Neuronal stem cell (in vitro differentiated cells): ENCODE measurements at regions not wholly inside any gene's neighbourhood (a gene's known extent, or its start where the extent isn't known, plus 50 kb on each side); places are given as distances from the start of the nearest gene placed in this dataset.

Experiments
- DNase-seq: peaks from one replicate; pipeline ENCODE4 v3.0.0-alpha.2; 2013; ENCODE audit warnings: low spot score
- H2AFZ ChIP-seq: one replicate; pipeline ENCODE4 v1.6.1; 2013; ENCODE audit warnings: mild to moderate bottlenecking, low read length, inconsistent platforms
- H2AK5ac ChIP-seq: 2 replicates; pipeline ENCODE4 v1.6.1; 2013; ENCODE audit warnings: low read depth, mild to moderate bottlenecking, inconsistent platforms, low read length, moderate library complexity, mixed read lengths
- H2BK120ac ChIP-seq: 2 replicates; pipeline ENCODE4 v1.6.1; 2013; ENCODE audit warnings: low read depth, mild to moderate bottlenecking, inconsistent platforms, low read length, moderate library complexity, mixed read lengths
- H2BK12ac ChIP-seq: one replicate; pipeline ENCODE4 v1.6.1; 2013; ENCODE audit warnings: low read length, inconsistent platforms
- H2BK15ac ChIP-seq: 2 replicates; pipeline ENCODE4 v1.6.1; 2013; ENCODE audit warnings: mild to moderate bottlenecking, low read length, inconsistent platforms, mixed read lengths
- H2BK5ac ChIP-seq: one replicate; pipeline ENCODE4 v1.6.1; 2013; ENCODE audit warnings: inconsistent platforms, mild to moderate bottlenecking, low read length, moderate library complexity
- H3K14ac ChIP-seq: one replicate; pipeline ENCODE4 v1.6.1; 2013; ENCODE audit warnings: low read length, inconsistent platforms
- H3K18ac ChIP-seq: 2 replicates; pipeline ENCODE4 v1.6.1; 2013; ENCODE audit warnings: low read length, inconsistent platforms
- H3K23ac ChIP-seq: 2 replicates; pipeline ENCODE4 v1.6.1; 2013; ENCODE audit warnings: low read depth, mild to moderate bottlenecking, mixed read lengths, low read length, inconsistent platforms; ENCODE audit not compliant: poor library complexity
- H3K27ac ChIP-seq: replicated peaks from 3 replicates; pipeline ENCODE4 v1.5.1; 2013; ENCODE audit warnings: low read length, inconsistent platforms
- H3K27me3 ChIP-seq, 3 experiments: 2 replicates each; pipeline ENCODE4 v1.6.1; 2013; ENCODE audit warnings: low read length in 3 of 3, mild to moderate bottlenecking in 2 of 3, inconsistent platforms in 1 of 3, low read depth in 1 of 3, mixed read lengths in 1 of 3, moderate library complexity in 1 of 3; ENCODE audit not compliant: control insufficient read depth in 3 of 3, insufficient read depth in 3 of 3
- H3K36me3 ChIP-seq, 2 donors: replicated peaks in 1 of 2; 2 replicates each; pipeline ENCODE4 v1.6.1; 2013; ENCODE audit warnings: low read length in 2 of 2; ENCODE audit not compliant: control insufficient read depth in 2 of 2, insufficient read depth in 2 of 2
- H3K4ac ChIP-seq: 2 replicates; pipeline ENCODE4 v1.6.1; 2013; ENCODE audit warnings: inconsistent platforms, mild to moderate bottlenecking, low read length, moderate library complexity
- H3K4me1 ChIP-seq, 2 donors: 1 replicate in 1 of 2; 2 replicates in 1 of 2; pipeline ENCODE4 v1.6.1; 2013; ENCODE audit warnings: low read length in 2 of 2, low read depth in 1 of 2; ENCODE audit not compliant: control insufficient read depth in 2 of 2, insufficient read depth in 1 of 2
- H3K4me2 ChIP-seq: one replicate; pipeline ENCODE4 v1.6.1; 2013; ENCODE audit warnings: mild to moderate bottlenecking, low read length, inconsistent platforms; ENCODE audit not compliant: insufficient read depth, poor library complexity, severe bottlenecking
- H3K4me3 ChIP-seq, 2 donors: 2 replicates each; pipeline ENCODE4 v1.5.1; 2013; ENCODE audit warnings: low read length in 2 of 2, mild to moderate bottlenecking in 2 of 2, inconsistent platforms in 1 of 2, moderate library complexity in 1 of 2
- H3K79me1 ChIP-seq: one replicate; pipeline ENCODE4 v1.6.1; 2013; ENCODE audit warnings: low read depth, mild to moderate bottlenecking, inconsistent platforms, low read length, moderate library complexity
- H3K9ac ChIP-seq: one replicate; pipeline ENCODE4 v1.6.1; 2013; ENCODE audit warnings: mild to moderate bottlenecking, low read depth, low read length, inconsistent platforms; ENCODE audit not compliant: poor library complexity
- H3K9me3 ChIP-seq, 2 donors: replicated peaks in 1 of 2; 2 replicates each; pipeline versions ENCODE3 to v1.6.1; 2013; ENCODE audit warnings: low read length in 2 of 2, mild to moderate bottlenecking in 2 of 2, inconsistent platforms in 1 of 2, low read depth in 1 of 2, mixed read lengths in 1 of 2, moderate library complexity in 1 of 2; ENCODE audit not compliant: control insufficient read depth in 2 of 2, insufficient read depth in 1 of 2
- H4K8ac ChIP-seq: one replicate; pipeline ENCODE4 v1.6.1; 2013; ENCODE audit warnings: low read depth, mild to moderate bottlenecking, inconsistent platforms, low read length, moderate library complexity
- H4K91ac ChIP-seq: one replicate; pipeline ENCODE4 v1.6.1; 2013; ENCODE audit warnings: low read length, low read depth, mild to moderate bottlenecking, inconsistent platforms; ENCODE audit not compliant: poor library complexity
- WGBS, 2 donors: extraction: QIAGEN DNeasy Blood & Tissue Kit; methylation state at CpG; one replicate each; pipeline ENCODE4 v1.1.7; 2013; ENCODE audit warnings: missing lambda C conversion rate in 2 of 2, mixed read lengths in 1 of 2; ENCODE audit not compliant: insufficient read length in 2 of 2, insufficient replicate concordance in 1 of 2; ENCODE audit errors: extremely low coverage in 2 of 2; 5-methylcytosine and 5-hydroxymethylcytosine counted together

DNA sequence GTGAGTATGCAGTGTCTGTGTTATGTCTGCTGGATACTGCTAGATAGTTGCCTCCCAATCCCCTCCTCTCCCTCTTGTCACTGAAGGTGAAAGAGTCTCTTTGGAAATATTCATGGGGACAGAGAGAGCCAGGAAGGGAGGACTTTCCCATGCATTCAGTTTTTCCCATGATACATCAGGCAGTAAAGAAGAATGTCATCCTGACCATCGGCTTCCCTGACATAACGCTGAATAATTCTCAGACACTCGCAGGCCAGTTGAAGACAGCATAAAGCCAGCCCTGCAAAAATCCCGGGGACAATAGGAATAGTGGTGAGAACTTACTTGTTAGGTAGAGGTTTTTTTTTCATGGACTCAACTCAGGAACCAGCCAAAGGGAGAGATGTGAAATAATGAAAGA is 58.1 kb downstream of the KLF4 start:
- Histone ChIP-seq H3K9me3 (no peaks in the 10 kb centered on the region), H2AFZ (no peak overlapping the region), H4K91ac (no peak overlapping the region), H3K4me3 (no peak overlapping the region), H3K23ac (no peak overlapping the region), H4K8ac (no peak overlapping the region), H2AK5ac (no peak overlapping the region), H3K36me3 (no peaks in the 10 kb centered on the region), H3K4ac (no peak overlapping the region), H3K27me3 (peaks cover 0 to 3% (median 0%) of the 10 kb centered on the region in 3 experiments), H3K14ac (peak overlapping the region; percentile 9), H3K18ac (no peak overlapping the region), H3K79me1 (no peaks in the 10 kb centered on the region), H3K4me1 (no peaks in the 10 kb centered on the region), H3K9ac (no peak overlapping the region), H2BK5ac (no peak overlapping the region), H3K4me2 (no peak overlapping the region), H2BK120ac (no peak overlapping the region), H2BK12ac (no peak overlapping the region), H3K27ac (no peak overlapping the region), H2BK15ac (no peak overlapping the region)
- DNase-seq, result no peak
- no CpG with 5 or more reads among the region's 4 CpGs for WGBS, 2 donors

- H3K79me1 ChIP-seq, result no peaks in the 10 kb centered on the region
- H3K4ac ChIP-seq, result no peak overlapping the region
- H3K4me2 ChIP-seq, result no peak overlapping the region
- H2AFZ ChIP-seq, result no peak overlapping the region
- no peaks in the 10 kb centered on the region for H3K36me3 ChIP-seq
- H3K27me3 ChIP-seq, result no peaks in the 10 kb centered on the region
- H3K18ac ChIP-seq, result no peak overlapping the region
- no peak overlapping the region for H2AK5ac ChIP-seq
- H4K91ac ChIP-seq, result no peak overlapping the region
- H3K23ac ChIP-seq, result no peak overlapping the region
- WGBS, 2 donors, result no CpG with 5 or more reads among the region's 7 CpGs
- no peak overlapping the region for H2BK12ac ChIP-seq
- no peak overlapping the region for H2BK15ac ChIP-seq
- H3K27ac ChIP-seq, result no peak overlapping the region
- no peak overlapping the region for H3K4me3 ChIP-seq
- H3K9me3 ChIP-seq, result no peaks in the 10 kb centered on the region
- peaks cover 0 to under 1% of the 10 kb centered on the region in 2 donors for H3K4me1 ChIP-seq
- no peak overlapping the region for H3K9ac ChIP-seq
- H2BK120ac ChIP-seq, result no peak overlapping the region
- no peak overlapping the region for H4K8ac ChIP-seq
- H3K14ac ChIP-seq, result no peak overlapping the region
- no peak for DNase-seq
- H2BK5ac ChIP-seq, result no peak overlapping the region
Observed at GRCh38 chr9:107430071-107430470, 59.5 kb downstream of the KLF4 start.

DNA sequence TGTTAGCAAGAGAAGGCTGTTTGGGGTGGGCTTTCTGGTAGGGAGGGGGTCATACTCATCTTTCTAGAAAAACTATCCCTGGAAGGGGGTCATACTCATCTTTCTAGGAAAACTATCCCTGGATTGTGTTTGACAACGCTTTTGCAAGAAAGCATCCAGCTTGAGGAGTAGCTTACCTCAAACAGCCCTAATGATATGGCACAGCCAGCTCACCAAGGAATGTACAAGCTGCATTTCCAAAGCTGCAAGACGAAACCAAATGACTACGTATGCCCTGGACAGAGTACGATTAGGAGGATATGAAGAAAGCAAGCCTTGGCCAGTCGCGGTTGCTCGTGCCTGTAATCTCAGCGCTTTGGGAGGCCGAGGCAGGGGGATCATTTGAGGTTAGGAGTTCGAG is 63.4 kb downstream of the KLF4 start:
- Histone ChIP-seq H4K8ac (no peak overlapping the region), H2AK5ac (no peak overlapping the region), H3K4me3 (no peak overlapping the region), H3K4me1 (peaks cover 0 to 5% of the 10 kb centered on the region in 2 donors), H3K23ac (no peak overlapping the region), H3K4ac (no peak overlapping the region), H3K9ac (peak overlapping the region; percentile 13), H3K18ac (no peak overlapping the region), H3K27me3 (peaks cover 0 to 5% (median 0%) of the 10 kb centered on the region in 3 experiments), H2BK120ac (no peak overlapping the region), H3K36me3 (no peaks in the 10 kb centered on the region), H3K4me2 (no peak overlapping the region), H3K27ac (no peak overlapping the region), H2BK12ac (no peak overlapping the region), H3K79me1 (no peaks in the 10 kb centered on the region), H2BK15ac (peak overlapping the region; percentile 73), H2BK5ac (no peak overlapping the region), H3K14ac (no peak overlapping the region), H2AFZ (no peak overlapping the region), H4K91ac (no peak overlapping the region), H3K9me3 (no peaks in the 10 kb centered on the region)
- DNase-seq, result no peak
- no CpG with 5 or more reads among the region's 10 CpGs for WGBS, 2 donors

DNA sequence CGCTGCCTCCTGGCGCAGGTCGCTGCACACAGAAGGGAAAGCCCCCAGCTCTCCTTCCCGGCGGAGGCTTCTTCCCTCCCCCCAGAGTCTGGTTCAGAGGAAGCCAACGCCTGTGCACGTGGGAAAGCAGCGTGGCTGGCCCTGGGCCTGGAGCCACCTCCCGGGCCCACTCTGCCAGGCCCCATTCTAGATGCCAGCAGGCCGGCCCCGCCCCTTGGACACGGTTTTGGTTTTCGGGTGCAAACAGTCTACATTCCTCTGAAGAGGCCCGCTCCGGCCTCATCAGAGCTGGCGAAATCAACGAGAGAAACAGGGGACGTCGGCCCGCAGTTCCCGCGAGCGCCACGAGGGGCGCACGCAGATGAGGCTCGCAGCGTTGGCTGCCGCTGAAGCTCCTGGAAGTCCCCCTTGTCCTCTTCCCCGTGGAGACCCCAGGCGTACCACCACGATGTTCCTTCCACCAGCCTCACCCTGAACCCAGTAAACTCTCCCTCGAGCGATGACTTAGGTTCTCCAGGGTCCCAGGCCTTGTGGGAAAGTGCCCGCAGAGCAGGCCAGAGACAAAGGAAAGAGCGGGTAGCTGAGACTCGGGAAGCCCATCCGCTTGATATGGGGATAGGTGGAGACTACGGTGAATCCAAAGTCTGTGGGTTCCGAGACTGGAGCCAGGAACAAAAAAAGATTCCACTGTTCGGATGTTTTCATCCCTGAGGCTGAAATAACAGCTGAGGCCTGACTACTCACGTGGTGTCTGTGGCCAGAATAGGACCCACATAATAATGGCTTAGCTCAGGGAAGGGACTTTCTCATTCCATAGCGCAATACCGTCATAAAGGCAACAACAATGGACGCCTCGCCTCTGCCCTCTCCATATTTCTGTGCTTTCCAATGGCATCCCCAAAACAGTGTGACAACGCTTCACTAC is 64.2 kb downstream of the KLF4 start:
- H2BK12ac ChIP-seq, result no peak overlapping the region
- peak overlapping the region in 1 of 2 donors; percentile 16 for H3K4me3 ChIP-seq
- peaks cover 0 to 5% (median 0%) of the 10 kb centered on the region in 3 experiments for H3K27me3 ChIP-seq
- H2AFZ ChIP-seq, result peak overlapping the region; percentile 94
- no peak overlapping the region for H2BK5ac ChIP-seq
- H3K27ac ChIP-seq, result no peak overlapping the region
- H2BK15ac ChIP-seq, result peak overlapping the region; percentile 50
- H3K79me1 ChIP-seq, result no peaks in the 10 kb centered on the region
- peak overlapping the region; percentile 47 for H3K4me2 ChIP-seq
- no peak overlapping the region for H2AK5ac ChIP-seq
- H3K23ac ChIP-seq, result no peak overlapping the region
- peak overlapping the region; percentile 38 for H4K91ac ChIP-seq
- peaks cover 0 to 5% of the 10 kb centered on the region in 2 donors for H3K4me1 ChIP-seq
- H3K4ac ChIP-seq, result no peak overlapping the region
- no peak overlapping the region for H3K14ac ChIP-seq
- WGBS, 2 donors, result no CpG with 5 or more reads among the region's 47 CpGs
- H3K36me3 ChIP-seq, result no peaks in the 10 kb centered on the region
- peak; percentile 56 for DNase-seq
- H4K8ac ChIP-seq, result no peak overlapping the region
- no peak overlapping the region for H2BK120ac ChIP-seq
- H3K9ac ChIP-seq, result no peak overlapping the region
- no peaks in the 10 kb centered on the region for H3K9me3 ChIP-seq
- peak overlapping the region; percentile 94 for H3K18ac ChIP-seq
